Spleen (tissue), 7 donors: ENCODE measurements at regions not wholly inside any gene's neighbourhood (a gene's known extent, or its start where the extent isn't known, plus 50 kb on each side); places are given as distances from the start of the nearest gene placed in this dataset.

ENCODE experiments used
- CTCF ChIP-seq, 11 experiments: fragments of 200-600 bp in 7 of 11; fragments of 450-650 bp in 4 of 11; sonication (generic) in 4 of 11; IDR thresholded peaks in 8 of 11; conservative IDR thresholded peaks in 3 of 11; 1 replicate in 7 of 11; 2 replicates in 4 of 11; pipeline versions ENCODE4 v1.4.0 to v1.8.0; 2016 to 2021; ENCODE audit warnings: antibody characterized with exemption in 11 of 11, inconsistent platforms in 4 of 11, mild to moderate bottlenecking in 1 of 11
- POLR2AphosphoS5 ChIP-seq, 3 donors: sonication (generic); formaldehyde crosslinking; IDR thresholded peaks; one replicate each; pipeline ENCODE4 v1.5.1; 2017; ENCODE audit warnings: antibody characterized with exemption in 3 of 3
- donor health status: DM: no; HTN: no; CAD: no; lungs with moderate emphysema.
- donor health status: DM: no; HTN: no; CAD: no.
- donor health status: DM: no; HTN: no; CAD: no.

- no peak for TF ChIP-seq CTCF (IDR thresholded peaks at IDR 0.05 in 8 of 11, conservative IDR thresholded peaks at IDR 0.05 in 3 of 11)
- TF ChIP-seq POLR2AphosphoS5 (IDR thresholded peaks at IDR 0.05), result no peak
Measured at GRCh38 chr18:47506897-47507296, 255.4 kb upstream of the SKOR2 start.
